PC-9 (cell line): ENCODE measurements at regions not wholly inside any gene's neighbourhood (a gene's known extent, or its start where the extent isn't known, plus 50 kb on each side); places are given as distances from the start of the nearest gene placed in this dataset.
A peak's percentile ranks its signal among the peaks of the same experiment; 100 is the strongest.
"Not testable (repeated sequence)": the region's sequence is repeated elsewhere in the genome, so short reads cannot be mapped to it uniquely, and the experiment has no call there.

ENCODE experiments used
- BruUV-seq: library from RNA; stranded (reverse); fragments of 400-500 nt; replicated peaks from 2 replicates; lab custom pipeline; 2021; lab: Mats Ljungman, UMichigan
- CTCF ChIA-PET: fragments of 300-600 bp; sonication (Branson Sonifier 250); formaldehyde crosslinking; loops from one replicate; lab custom pipeline; 2022; ENCODE audit warnings: antibody characterized with exemption; lab: Charles Lee
- POLR2A ChIA-PET: fragments of 300-600 bp; sonication (Branson Sonifier 250); formaldehyde crosslinking; loops from one replicate; lab custom pipeline; 2022; ENCODE audit warnings: antibody characterized with exemption; ENCODE audit not compliant: unreplicated experiment; lab: Charles Lee
- DNase-seq, 2 experiments: peaks; one replicate each; pipeline versions ENCODE4 v3.0.0 to v3.0.0-alpha.2; 2015 to 2022; ENCODE audit warnings: mixed read lengths in 1 of 2
- H2AFZ ChIP-seq: fragments of 200-600 bp; sonication (generic); 2 replicates; pipeline ENCODE4 v1.8.1; 2017; ENCODE audit warnings: antibody characterized with exemption
- H3F3A ChIP-seq: fragments of 200-600 bp; sonication (generic); 2 replicates; pipeline ENCODE4 v1.8.1; 2017; ENCODE audit warnings: antibody characterized with exemption, mild to moderate bottlenecking, low read depth; ENCODE audit not compliant: insufficient read depth
- H3K27ac ChIP-seq: fragments of 200-600 bp; sonication (generic); 2 replicates; pipeline ENCODE4 v1.6.1; 2016; ENCODE audit warnings: mixed run types
- H3K27me3 ChIP-seq: fragments of 200-600 bp; sonication (generic); 2 replicates; pipeline ENCODE4 v1.6.1; 2016; ENCODE audit warnings: low read depth, mixed run types; ENCODE audit not compliant: insufficient read depth
- H3K36me3 ChIP-seq: fragments of 200-600 bp; sonication (generic); 2 replicates; pipeline ENCODE4 v1.6.1; 2016; ENCODE audit warnings: low read depth, mixed run types
- H3K4me1 ChIP-seq: fragments of 200-600 bp; sonication (generic); replicated peaks from 2 replicates; pipeline ENCODE4 v1.6.1; 2016; ENCODE audit warnings: mixed run types; ENCODE audit not compliant: insufficient read depth
- H3K4me2 ChIP-seq: fragments of 200-600 bp; sonication (generic); 2 replicates; pipeline ENCODE4 v1.6.1; 2017; ENCODE audit warnings: mixed run types
- H3K4me3 ChIP-seq: fragments of 200-600 bp; sonication (generic); 2 replicates; pipeline ENCODE4 v1.6.1; 2016; ENCODE audit warnings: mixed run types
- H3K79me2 ChIP-seq: fragments of 200-600 bp; sonication (generic); 2 replicates; pipeline ENCODE4 v1.6.1; 2017; ENCODE audit warnings: low read depth, mixed run types
- H3K9me2 ChIP-seq: fragments of 200-600 bp; sonication (generic); 2 replicates; pipeline ENCODE4 v1.8.1; 2017; ENCODE audit warnings: mild to moderate bottlenecking; ENCODE audit not compliant: insufficient read depth
- H3K9me3 ChIP-seq: fragments of 200-600 bp; sonication (generic); 2 replicates; pipeline ENCODE4 v1.8.1; 2016; ENCODE audit warnings: low read depth; ENCODE audit not compliant: insufficient read depth
- H4K20me1 ChIP-seq: fragments of 200-600 bp; sonication (generic); 2 replicates; pipeline ENCODE4 v1.8.1; 2017; ENCODE audit not compliant: insufficient read depth
- EZH2 ChIP-seq: fragments of 200-600 bp; sonication (generic); IDR thresholded peaks from 2 replicates; pipeline ENCODE4 v1.8.0; 2017; ENCODE audit warnings: antibody characterized with exemption, low read depth
- intact Hi-C: fragments of 100-400 bp; cut with micrococcal nuclease; formaldehyde crosslinking; loops from one replicate; pipeline ENCODE4 v1.10.0; 2022; ENCODE audit not compliant: unreplicated experiment
- TF ChIP-seq, protein P1 (sequence below): fragments of 200-600 bp; sonication (generic); conservative IDR thresholded peaks from 2 replicates; pipeline ENCODE4 v1.6.1; 2017; ENCODE audit warnings: mixed run types, antibody characterized with exemption, mild to moderate bottlenecking, moderate library complexity

DNA sequence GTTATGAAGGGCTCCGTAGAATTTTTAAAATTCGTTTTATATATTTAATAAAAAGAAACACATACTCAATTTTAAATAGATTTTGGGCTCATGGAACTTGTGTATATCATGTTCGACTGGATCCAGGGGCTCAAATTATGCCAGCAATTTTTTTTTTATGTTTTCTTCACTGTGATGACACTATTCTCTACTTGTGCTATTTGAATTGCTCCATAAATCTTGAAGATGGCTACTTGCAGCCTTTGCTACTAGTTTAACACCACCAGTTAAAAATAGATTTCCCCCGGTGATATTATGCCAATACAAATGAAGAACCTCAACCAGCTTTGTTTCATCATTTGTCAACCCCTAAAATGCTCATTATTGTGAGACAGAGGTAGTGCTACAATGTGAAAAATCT, 933.2 kb downstream of the IPMK start:
- no peak overlapping the region for H3K4me2 ChIP-seq
- H3K4me1 ChIP-seq, result no peaks in the 10 kb centered on the region
- ChIA-PET POLR2A (no interaction called here), CTCF (no interaction called here)
- TF ChIP-seq EZH2, result no peak
- TF ChIP-seq, protein P1, sequence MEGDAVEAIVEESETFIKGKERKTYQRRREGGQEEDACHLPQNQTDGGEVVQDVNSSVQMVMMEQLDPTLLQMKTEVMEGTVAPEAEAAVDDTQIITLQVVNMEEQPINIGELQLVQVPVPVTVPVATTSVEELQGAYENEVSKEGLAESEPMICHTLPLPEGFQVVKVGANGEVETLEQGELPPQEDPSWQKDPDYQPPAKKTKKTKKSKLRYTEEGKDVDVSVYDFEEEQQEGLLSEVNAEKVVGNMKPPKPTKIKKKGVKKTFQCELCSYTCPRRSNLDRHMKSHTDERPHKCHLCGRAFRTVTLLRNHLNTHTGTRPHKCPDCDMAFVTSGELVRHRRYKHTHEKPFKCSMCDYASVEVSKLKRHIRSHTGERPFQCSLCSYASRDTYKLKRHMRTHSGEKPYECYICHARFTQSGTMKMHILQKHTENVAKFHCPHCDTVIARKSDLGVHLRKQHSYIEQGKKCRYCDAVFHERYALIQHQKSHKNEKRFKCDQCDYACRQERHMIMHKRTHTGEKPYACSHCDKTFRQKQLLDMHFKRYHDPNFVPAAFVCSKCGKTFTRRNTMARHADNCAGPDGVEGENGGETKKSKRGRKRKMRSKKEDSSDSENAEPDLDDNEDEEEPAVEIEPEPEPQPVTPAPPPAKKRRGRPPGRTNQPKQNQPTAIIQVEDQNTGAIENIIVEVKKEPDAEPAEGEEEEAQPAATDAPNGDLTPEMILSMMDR, result no peak
- H3K27me3 ChIP-seq, result no peaks in the 10 kb centered on the region
- no peaks in the 10 kb centered on the region for H3K79me2 ChIP-seq
- H3F3A ChIP-seq, result no peaks in the 10 kb centered on the region
- no peaks in the 10 kb centered on the region for H3K36me3 ChIP-seq
- no peaks in the 10 kb centered on the region for H3K9me2 ChIP-seq
- no peaks in the 10 kb centered on the region for H3K9me3 ChIP-seq
- H4K20me1 ChIP-seq, result no peaks in the 10 kb centered on the region
- no peak overlapping the region for H2AFZ ChIP-seq
- intact Hi-C loops, result loop anchor here (10.0 kb wide), 2 partner anchors 510 to 960 kb away; no protein-coding TSS in a partner anchor
- H3K27ac ChIP-seq, result no peak overlapping the region
- no TSS peak for BruUV-seq
- H3K4me3 ChIP-seq, result no peak overlapping the region
- no peak for DNase-seq

- no peaks in the 10 kb centered on the region for H3K9me3 ChIP-seq
- DNase-seq, result no peak
- H3K4me2 ChIP-seq, result no peak overlapping the region
- H3K27ac ChIP-seq, result no peak overlapping the region
- no peaks in the 10 kb centered on the region for H3K9me2 ChIP-seq
- BruUV-seq, result no TSS peak
- H3K4me1 ChIP-seq, result no peaks in the 10 kb centered on the region
- intact Hi-C loops, result loop anchor here (10.0 kb wide), 2 partner anchors 511 to 961 kb away; no protein-coding TSS in a partner anchor
- H3F3A ChIP-seq, result no peaks in the 10 kb centered on the region
- no peak overlapping the region for H3K4me3 ChIP-seq
- no peaks in the 10 kb centered on the region for H3K27me3 ChIP-seq
- no peaks in the 10 kb centered on the region for H3K79me2 ChIP-seq
- H2AFZ ChIP-seq, result no peak overlapping the region
- H4K20me1 ChIP-seq, result no peaks in the 10 kb centered on the region
- TF ChIP-seq EZH2, result no peak
- TF ChIP-seq, protein P1, result peak; percentile 37; the same call in 1 of the 2 replicates
- H3K36me3 ChIP-seq, result no peaks in the 10 kb centered on the region
- ChIA-PET CTCF (no interaction called here), POLR2A (no interaction called here)
Measured at GRCh38 chr10:57333880-57334279, 933.8 kb downstream of the IPMK start.

GRCh38 chr10:57321400-57321854, 946.3 kb downstream of the IPMK start:
- POLR2A ChIA-PET, H3K27ac ChIP-seq, CTCF ChIA-PET, H3K4me3 ChIP-seq, H3F3A ChIP-seq, H2AFZ ChIP-seq, H3K4me1 ChIP-seq, H3K9me3 ChIP-seq, H3K79me2 ChIP-seq, H4K20me1 ChIP-seq, H3K4me2 ChIP-seq, H3K27me3 ChIP-seq, DNase-seq, H3K9me2 ChIP-seq, BruUV-seq, intact Hi-C loops, H3K36me3 ChIP-seq: not testable (repeated sequence)

DNA sequence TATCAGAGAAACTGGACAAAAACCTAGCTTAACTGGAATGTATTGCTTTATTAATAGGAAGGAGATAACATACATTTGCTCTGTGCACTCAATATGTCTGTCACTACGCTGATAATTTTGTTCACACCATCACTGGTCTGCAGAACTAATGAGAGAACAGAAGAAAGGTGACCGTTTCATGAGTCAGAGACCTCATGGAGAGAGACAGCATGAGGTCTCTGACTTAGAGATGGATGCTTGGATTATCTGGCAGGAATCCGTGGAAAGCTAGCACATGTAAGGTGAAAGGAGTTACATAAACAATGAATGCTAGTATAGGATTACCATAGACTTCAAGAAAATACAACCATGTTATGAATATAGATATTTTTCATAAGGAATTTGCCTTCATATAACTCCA, 947.3 kb downstream of the IPMK start:
- intact Hi-C loops, result no loop called here
- Histone ChIP-seq H3K79me2 (no peaks in the 10 kb centered on the region), H3K9me3 (no peaks in the 10 kb centered on the region), H3K9me2 (no peaks in the 10 kb centered on the region), H4K20me1 (no peaks in the 10 kb centered on the region), H3K36me3 (no peaks in the 10 kb centered on the region), H3K4me1 (no peaks in the 10 kb centered on the region), H3K27ac (no peak overlapping the region), H3K4me3 (no peak overlapping the region), H2AFZ (no peak overlapping the region), H3F3A (no peaks in the 10 kb centered on the region), H3K4me2 (no peak overlapping the region), H3K27me3 (no peaks in the 10 kb centered on the region)
- TF ChIP-seq, protein P1, result no peak
- TF ChIP-seq EZH2, result no peak
- ChIA-PET POLR2A (no interaction called here), CTCF (no interaction called here)
- no peak for DNase-seq
- no TSS peak for BruUV-seq
